HG03571 (cell line): ENCODE measurements at regions not wholly inside any gene's neighbourhood (a gene's known extent, or its start where the extent isn't known, plus 50 kb on each side); places are given as distances from the start of the nearest gene placed in this dataset.

Experiments
- ATAC-seq: cut with Tn5 transposase; IDR thresholded peaks from one replicate; pipeline ENCODE4 v1.9.1; 2021; ENCODE audit not compliant: unreplicated experiment

DNA sequence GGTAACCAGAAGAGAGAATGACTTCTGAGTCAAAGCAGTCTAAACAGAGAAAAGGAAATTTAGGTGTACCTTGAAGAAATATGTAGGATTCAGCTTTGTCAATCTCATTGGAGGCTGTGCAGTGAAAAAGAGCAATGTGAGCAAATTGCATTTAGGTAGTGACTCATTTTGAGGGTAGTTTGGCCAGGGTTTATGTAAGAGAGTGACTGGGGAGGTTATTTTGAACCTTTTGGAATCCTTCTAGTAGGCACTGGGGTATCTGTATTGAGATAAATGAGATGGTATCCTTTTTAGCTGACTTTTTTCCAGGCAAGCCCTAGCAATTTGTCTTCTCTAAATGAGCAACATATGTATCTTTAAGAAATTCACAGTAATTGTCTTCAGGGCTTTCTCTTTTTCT, 95.9 kb downstream of the DISP1 start:
- no peak for ATAC-seq

DNA sequence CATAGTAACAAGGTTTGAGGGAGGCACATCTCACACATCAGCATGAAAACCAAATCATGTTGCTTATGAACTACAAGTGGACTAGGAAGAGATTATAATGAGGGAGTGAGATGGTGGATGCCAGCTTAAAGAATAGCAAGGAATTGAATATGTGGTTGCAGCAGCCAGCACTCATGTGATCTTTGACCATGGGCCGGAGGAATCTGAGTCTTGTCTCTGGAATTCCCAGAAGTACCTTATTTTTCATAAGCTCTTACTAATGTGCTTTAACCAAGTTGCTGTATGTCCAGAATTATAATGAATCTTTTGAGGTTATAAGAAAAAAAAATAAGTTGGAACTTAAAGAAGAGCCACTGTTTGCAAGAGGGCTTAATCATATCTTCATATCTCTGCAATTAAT, 97.0 kb downstream of the DISP1 start:
- ATAC-seq, result no peak

DNA sequence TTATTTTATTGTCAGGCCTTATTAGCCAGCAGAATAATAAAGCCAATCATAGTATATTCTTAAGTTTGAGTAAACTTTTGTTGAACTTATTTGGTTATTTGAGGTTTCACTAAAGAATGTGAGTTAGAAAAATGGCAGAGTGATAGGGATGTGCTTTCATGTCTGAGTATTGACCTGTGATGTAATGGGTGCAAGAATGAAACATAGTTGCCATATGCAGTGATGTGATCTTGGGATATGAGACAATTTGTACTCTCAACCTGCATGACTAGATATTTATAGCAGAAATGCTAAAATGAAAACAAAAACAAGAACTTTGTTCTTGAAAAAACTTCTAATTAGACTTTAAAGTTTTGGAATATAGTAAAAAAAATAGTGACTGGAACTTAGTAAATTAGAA, 97.9 kb downstream of the DISP1 start:
- no peak for ATAC-seq

DNA sequence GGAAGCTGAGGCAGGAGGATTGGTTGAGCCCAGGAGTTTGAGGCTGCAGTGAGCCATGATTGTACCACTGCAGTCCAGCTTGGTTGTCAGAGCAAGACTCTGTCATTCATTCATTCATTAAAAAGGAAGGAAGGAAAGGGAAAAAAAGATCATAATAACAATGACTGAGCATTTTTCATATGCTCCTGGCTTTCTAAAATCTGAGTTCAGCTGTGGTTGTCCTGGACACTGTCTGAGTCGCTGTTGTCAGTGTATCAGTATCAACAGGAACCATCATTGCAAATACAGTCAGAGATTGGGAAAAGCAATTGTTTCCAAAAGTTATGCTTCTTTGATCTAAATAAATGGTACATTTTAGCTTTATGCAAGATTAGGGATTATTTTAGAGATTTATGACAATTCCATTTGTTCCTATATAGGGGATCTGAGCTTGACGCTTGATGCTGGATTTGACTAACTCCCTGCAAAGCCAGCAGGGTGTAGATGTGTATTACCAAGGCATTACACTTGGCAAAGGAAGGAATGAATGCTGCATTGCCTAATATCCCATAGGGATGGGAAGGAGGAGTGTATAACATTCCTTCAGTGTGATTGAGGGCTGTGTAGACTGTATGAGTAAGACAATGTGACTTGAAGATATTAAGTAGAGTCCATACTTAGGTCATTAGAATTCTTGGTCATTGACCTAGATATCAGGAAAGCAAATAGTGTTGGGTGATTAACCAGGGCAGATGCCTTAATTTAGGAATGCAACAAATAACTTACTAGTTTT, 100.2 kb downstream of the DISP1 start:
- no peak for ATAC-seq

DNA sequence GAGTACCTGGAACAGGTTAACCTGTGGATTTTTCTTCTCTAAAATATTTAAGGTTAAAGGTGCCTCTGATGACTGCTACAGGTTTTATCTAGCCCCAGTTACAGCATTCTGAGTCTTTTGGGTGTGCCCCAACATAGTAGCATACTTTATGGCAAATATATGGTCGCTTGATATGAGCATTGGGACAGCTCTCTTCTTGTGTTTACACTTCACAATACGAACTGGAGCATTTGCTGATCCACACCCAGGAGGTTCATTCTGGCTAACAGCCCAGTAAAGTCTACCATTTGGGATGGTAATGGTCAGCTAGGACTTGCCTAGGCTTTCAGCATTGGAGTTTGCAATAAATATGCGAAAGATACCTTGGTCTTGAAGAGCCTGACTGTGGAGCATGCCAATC, 101.3 kb downstream of the DISP1 start:
- ATAC-seq, result no peak

DNA sequence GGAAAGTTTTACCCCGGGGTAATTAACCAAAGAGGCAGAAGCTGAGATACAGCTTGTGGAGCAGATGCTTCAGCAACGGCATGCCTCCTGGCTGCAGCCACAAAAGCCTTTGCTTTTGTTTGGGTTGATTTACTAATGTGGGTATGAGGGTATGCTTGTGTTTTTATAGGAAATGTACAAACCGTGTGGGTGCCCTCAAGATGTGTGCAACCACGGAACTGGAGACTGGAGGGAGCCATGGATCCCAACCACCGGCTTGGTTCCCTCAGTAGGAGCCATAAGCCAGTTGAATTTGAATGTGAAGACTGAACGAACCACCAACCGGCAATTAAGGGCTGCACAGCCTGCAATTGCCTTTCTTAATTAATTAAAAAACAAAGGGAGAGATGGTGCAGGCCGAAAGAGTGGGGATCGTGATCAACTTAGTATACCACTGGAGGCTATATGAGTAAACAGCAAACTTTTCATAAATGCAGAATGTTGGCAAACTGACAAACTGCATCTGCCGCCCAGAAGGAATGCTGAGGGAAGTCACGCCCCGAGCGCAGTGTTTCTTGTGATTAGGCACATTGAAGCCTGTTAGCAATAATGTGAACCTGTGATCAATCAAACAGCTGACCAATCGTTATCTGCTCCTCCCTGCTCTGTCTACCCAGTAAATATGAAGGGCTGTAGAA, 104.1 kb downstream of the DISP1 start:
- no peak for ATAC-seq

DNA sequence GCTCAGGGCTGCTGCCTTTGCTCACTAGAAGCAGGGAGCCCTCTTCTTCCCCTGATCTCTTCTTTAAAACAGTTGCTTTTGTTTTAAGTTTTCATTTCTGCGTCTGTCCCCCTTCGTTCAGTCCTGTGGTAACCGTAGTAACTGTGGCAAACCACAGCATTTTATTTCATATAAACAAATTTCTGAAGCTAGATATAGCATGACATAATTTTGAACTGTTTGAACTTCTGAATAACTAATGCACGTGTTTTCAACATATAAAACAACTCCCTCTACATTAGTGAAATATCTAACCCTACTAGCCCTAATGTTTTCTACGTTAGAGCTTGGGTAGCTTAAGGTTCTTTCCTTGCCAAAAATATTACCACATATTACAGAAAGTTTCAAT, 104.6 kb downstream of the DISP1 start:
- no peak for ATAC-seq

DNA sequence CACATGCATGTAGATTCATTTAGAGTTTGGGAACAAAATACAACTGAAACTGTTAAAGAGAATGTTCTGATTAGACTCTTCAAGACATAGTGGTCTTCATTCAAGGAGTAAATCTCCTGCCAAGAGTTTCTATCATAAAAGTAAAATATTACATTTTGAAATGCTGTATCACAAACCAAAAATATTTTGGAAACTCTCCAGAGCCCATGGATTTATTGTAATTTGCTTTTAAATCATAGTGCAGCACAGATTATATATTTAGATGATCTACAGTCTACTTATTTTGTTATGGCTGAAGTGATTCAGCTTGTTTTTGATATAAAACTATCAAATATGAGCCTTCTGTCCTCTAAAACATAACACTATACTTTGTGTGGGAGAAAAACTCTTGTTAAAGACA, 105.3 kb downstream of the DISP1 start:
- ATAC-seq, result no peak

DNA sequence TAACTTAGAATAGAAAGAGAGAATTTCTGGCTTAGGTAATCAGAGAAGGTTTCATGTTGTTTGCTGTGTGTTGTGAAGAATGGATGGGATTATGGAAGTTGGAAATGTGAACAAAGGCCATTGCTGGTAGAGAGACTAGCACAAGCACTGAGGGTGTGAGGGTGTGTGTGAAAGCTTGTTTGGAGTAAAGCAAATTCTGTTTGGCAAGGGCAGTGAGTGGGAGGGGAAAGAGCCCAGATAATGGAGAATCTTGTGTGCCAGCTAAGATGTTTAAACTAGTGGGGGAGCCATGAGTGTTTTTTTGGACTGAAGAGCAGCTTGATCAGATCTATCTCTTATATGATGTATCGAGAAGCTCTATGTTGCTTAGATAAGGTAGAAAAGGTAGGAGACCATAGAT, 107.1 kb downstream of the DISP1 start:
- ATAC-seq, result no peak

DNA sequence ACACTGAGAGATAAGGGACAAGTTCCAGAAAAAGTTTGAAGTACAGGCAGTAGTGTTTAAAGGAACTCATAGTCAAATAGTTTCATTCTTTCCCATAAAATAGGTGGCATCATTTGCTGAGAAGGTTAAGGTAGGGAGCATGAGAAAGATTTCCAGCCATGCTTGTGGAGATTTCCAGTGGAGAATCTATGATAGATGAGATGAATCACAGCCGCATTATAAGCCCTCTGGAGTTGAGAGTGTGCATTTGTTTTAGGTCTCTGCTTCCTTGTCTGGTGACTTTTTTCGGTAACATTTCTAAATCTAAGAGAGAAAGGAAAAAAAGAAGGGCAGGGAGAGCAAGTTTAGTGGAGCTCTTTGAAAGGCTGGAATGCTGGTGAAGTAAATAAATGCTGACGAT, 108.7 kb downstream of the DISP1 start:
- no peak for ATAC-seq

DNA sequence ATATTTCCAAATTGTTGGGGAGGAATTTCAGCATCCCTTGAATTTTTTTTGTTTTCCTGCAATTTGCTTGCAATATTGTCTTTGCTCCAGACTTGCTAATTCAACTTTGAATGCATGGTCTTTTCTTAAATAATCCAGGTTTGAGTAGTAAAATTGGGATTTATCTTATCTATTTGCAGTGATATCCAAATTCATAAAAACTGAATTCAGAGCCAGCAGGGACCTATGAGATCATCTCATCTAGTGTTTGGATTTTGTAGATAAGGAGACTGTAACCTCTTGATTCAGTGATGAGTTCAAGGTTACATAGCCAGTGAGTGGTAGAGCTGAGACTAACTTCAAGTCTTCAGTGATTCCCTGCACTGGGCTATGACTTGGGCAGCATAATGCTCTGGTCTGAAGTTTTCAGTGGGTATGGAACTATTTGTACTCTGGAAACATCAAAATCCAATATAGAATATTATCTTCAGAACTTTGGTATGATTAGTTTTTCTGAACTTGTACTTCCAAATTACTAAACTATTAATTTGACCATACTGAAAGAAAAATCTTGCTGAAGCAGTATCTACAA, 109.4 kb downstream of the DISP1 start:
- ATAC-seq, result no peak

DNA sequence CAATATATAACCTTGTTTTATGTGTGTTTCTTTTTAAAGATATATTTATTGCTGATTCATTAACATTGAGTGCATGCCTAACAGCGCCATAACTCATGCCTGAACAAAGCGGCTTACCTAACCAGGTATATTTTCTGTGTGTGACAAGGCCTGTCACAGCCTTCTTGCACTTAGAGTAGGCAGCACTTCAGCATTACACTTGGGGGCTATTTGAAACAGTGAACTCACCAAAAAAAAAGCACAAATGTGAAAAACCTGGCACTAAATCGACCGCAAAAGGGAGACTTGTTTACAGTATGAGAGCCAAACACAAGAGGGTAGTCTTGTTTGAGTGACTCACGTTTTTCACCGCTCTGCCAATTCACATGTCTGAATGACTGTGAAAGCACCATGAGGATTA, 111.7 kb downstream of the DISP1 start:
- ATAC-seq, result no peak

DNA sequence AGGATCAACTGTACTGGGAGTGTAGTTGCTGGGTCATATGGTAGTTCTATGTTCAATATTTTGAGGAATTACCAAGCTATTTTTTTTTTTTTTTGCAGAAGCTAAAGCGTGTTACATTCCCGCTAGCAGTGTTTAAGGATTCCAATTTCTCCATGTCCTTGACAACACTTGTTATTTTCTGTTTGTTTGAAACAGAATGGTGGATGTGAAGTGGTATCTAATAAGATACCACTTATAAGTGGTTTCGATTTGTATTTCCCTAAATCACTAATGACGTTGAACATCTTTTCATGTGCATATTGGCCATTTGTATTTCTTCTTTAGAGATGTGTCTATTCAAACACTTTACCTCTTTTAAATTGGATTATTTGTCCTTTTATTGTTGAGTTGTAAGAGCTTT, 112.2 kb downstream of the DISP1 start:
- no peak for ATAC-seq

DNA sequence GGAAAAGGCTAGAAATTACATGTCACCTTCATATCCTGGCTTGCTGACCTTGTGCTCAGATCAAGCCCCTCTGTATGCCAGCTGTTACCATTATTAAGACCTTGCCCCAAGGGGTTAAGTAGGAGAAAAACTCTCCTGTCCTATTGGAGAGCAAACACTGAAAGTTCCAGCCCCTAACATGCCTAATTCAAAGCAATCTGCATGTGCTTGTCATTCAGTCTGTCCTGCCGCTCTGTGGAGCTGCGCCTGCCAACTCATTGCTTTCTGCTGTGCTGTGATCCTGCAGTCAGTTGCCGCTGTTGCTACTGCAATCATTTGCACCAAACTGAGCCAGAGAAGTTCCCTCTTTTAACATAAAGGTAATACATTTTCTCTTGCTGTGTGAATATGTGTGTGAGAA, 113.4 kb downstream of the DISP1 start:
- ATAC-seq, result no peak

DNA sequence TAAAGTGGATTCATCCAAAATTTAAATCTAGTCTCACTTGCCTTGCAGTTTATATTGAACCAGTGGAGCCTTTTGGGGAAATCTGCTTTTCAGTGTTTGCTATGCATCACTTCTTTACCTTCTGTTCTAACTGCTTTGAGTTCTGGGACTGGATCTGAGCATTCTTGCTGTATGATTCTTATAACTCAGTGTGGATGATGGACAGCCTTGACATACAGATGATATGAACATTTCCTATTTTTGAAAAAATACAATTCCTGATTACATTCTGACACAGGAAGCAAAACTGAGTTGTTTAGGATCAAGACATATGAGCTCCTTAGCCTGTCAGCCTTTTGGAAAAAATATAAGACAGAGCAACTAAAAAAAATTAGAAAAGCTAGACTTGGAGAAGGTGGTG, 115.2 kb downstream of the DISP1 start:
- no peak for ATAC-seq

DNA sequence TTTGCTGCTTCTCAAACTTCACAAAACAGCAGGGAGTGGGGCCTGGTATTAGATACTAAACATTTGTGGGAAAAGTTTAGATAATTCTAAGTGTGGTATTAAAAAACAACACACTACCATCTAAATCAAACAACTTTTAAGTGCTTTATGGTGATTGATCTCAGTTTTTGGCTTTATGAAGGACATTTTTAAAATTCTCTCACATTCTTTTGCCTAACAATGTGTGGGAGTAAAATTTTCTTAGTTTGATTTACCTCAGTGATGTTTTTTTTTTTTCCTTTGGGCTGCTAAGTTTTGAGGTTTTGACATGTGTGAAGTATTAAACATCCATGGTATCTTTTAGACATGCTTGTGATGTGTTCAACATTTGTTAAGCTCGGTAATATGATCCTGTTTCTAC, 116.2 kb downstream of the DISP1 start:
- ATAC-seq, result no peak

DNA sequence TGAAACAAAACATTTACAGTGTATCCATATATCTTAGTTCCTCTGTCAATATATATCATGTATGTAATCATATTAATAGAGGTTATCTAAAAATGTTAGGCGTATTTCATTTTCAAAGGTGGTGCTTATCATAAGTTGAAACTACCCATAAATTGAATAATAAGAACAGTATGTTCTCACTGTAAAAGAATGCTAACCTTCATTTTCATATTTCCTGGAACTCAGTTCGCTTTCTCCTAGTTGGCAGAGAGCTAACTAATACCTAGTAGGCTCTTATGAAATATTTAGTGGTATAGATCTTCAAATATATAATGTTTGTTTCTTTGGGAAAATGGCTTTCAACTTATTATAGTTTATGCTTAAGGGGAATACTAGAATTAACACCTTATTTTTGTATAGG, 118.4 kb downstream of the DISP1 start:
- ATAC-seq, result no peak

DNA sequence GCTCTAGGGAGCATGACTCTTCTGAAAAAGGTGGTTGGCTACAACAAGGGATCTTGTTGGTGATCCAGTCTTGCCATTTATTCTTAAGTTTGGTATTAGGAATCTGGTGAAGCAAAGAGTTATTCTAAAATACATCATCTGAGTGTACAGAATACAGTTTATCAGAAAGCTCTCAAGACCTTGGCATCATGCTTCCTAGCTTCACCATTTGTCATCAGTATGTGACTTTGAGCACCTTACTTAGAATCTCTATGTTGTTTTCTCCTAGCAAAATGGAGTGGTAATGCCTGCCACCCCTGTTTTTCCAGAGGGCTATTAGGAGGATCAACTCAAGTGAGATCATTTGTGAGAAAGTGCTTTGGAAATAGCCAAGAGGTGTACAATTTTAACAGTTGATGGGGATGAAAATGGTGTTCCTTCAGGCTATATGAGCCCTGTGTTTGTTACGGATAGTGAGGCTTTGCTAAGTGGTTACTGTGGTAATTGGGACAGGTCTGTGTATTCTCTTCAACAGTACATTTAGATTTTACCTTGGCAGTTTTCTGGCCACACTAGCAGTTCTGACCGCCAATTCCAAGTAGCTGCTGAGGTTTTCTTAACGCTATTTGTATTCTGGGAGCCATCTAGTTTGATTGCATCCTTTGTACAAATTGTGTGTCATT, 120.5 kb downstream of the DISP1 start:
- no peak for ATAC-seq

DNA sequence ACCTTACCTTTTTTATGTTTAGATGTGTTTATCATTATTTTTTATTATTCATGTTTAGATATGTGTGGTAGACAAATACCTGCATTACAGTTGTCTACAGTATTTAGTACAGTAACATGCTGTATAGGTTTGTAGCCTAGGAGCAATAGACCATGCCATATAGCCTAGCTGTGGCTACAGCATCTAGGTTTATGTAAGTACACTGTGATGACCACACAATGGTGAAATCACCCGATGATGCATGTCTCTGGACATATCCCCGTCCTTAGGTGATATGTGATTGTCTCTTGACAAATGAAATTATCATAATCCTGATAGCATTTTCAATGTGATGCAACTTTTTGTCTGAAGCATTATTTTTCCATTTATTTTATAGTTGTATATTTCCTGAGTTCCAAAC, 121.2 kb downstream of the DISP1 start:
- ATAC-seq, result no peak

DNA sequence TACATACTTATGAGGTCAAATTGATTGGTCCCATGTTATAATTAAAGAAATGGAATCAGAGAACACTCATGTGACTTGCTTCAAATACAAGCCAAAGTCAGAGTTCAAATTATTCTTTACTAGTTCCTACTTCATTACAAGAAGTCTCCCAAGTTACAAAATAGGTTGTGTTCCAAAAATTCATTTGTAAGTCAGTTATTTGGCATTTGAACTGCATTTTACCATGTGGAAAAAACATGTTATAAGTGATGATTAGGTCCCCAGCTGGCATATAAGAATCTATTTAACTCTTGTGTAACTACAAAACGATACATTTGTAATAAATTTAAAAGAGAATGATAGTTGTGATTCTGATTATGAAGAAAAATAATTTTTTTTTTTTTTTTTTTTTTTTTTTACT, 124.1 kb downstream of the DISP1 start:
- ATAC-seq, result no peak

DNA sequence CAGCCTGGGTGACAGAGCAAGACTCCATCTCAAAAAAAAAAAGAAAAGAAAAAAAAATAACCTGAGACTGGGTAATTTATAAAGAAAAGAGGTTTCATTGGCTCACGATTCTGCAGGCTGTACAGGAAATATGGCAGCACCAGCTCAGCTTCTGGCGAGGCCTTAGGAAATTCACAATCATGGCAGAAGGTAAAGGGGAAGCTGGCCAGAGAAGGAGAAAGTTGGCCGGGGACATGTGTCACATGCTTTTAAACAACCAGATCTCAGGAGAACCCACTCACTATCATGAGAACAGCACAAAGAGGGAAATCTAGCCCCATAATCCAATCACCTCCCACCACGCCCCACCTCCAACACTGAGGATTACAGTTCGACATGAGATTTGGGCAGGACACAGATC, 125.3 kb downstream of the DISP1 start:
- ATAC-seq, result no peak

DNA sequence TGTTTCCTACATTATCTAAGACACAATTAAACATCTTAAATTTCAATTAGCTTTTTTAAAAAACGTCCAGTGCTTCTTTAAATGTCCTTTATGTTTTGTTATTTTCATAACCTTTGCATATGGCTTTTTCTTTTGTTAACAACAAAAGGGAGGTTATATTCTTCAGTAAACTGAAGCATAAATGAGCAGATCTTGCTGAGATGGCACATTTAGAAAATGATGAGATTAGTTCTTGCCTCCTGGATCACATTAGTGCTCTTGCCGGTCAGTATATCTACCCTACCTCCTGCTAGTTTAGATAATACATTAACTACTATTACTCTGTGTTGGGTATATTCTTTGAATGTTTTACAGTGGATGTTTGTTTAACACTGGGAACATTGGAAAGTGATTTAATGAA, 126.1 kb downstream of the DISP1 start:
- no peak for ATAC-seq
